A673 (cell line): ENCODE measurements at regions not wholly inside any gene's neighbourhood (a gene's known extent, or its start where the extent isn't known, plus 50 kb on each side); places are given as distances from the start of the nearest gene placed in this dataset.

Experiments
- BruUV-seq: library from RNA; stranded (reverse); fragments of 400-500 nt; replicated peaks from 2 replicates; lab custom pipeline; 2021; lab: Mats Ljungman, UMichigan
- CTCF ChIA-PET: fragments of 300-600 bp; sonication (Branson Sonifier 250); formaldehyde crosslinking; loops from one replicate; lab custom pipeline; 2022; ENCODE audit warnings: antibody characterized with exemption; lab: Charles Lee
- POLR2A ChIA-PET: fragments of 300-600 bp; sonication (Branson Sonifier 250); formaldehyde crosslinking; loops from one replicate; lab custom pipeline; 2022; ENCODE audit warnings: antibody characterized with exemption; ENCODE audit not compliant: low non-redundant PET; lab: Charles Lee
- DNase-seq: peaks from one replicate; pipeline ENCODE4 v3.0.0-alpha.2; 2015; ENCODE audit warnings: low spot score
- H3K27ac ChIP-seq: fragments of 200-600 bp; sonication (generic); 2 replicates; pipeline ENCODE4 v1.5.1; 2016; ENCODE audit warnings: mixed run types, low read depth, mild to moderate bottlenecking, mixed read lengths, antibody characterized with exemption, low read length; ENCODE audit not compliant: poor library complexity, severe bottlenecking
- H3K27me3 ChIP-seq: fragments of 200-600 bp; sonication (generic); replicated peaks from 2 replicates; pipeline ENCODE4 v1.6.1; 2017; ENCODE audit warnings: mixed run types, low read depth, mild to moderate bottlenecking, mixed read lengths, antibody characterized with exemption, low read length; ENCODE audit not compliant: insufficient read depth, poor library complexity
- H3K36me3 ChIP-seq: fragments of 200-600 bp; sonication (generic); 2 replicates; pipeline ENCODE4 v1.6.1; 2016; ENCODE audit warnings: mixed run types, mild to moderate bottlenecking, mixed read lengths, antibody characterized with exemption, low read length; ENCODE audit not compliant: insufficient read depth, poor library complexity, severe bottlenecking
- H3K4me1 ChIP-seq: fragments of 200-600 bp; sonication (generic); 2 replicates; pipeline ENCODE4 v1.6.1; 2017; ENCODE audit warnings: mixed run types, mild to moderate bottlenecking, mixed read lengths, antibody characterized with exemption, low read length; ENCODE audit not compliant: insufficient read depth, poor library complexity, severe bottlenecking
- H3K4me3 ChIP-seq: fragments of 200-600 bp; sonication (generic); 2 replicates; pipeline ENCODE4 v1.5.1; 2016; ENCODE audit warnings: low read depth, mixed run types, mild to moderate bottlenecking, mixed read lengths, low read length; ENCODE audit not compliant: poor library complexity, severe bottlenecking
- H3K9me3 ChIP-seq: fragments of 200-600 bp; sonication (generic); 2 replicates; pipeline ENCODE4 v1.6.1; 2016; ENCODE audit warnings: mixed run types, low read depth, mild to moderate bottlenecking, mixed read lengths, antibody characterized with exemption, low read length; ENCODE audit not compliant: poor library complexity, severe bottlenecking
- EZH2 ChIP-seq: fragments of 200-600 bp; sonication (generic); IDR thresholded peaks from 2 replicates; pipeline ENCODE4 v1.6.1; 2017; ENCODE audit warnings: borderline replicate concordance, low read depth, mild to moderate bottlenecking, mixed read lengths, antibody characterized with exemption, low read length; ENCODE audit not compliant: poor library complexity, severe bottlenecking
- intact Hi-C: fragments of 100-400 bp; cut with micrococcal nuclease; formaldehyde crosslinking; loops from one replicate; pipeline ENCODE4 v1.10.0; 2022; ENCODE audit not compliant: unreplicated experiment
- TF ChIP-seq, protein P1 (sequence below): fragments of 300-800, 200-600 bp; sonication (generic); conservative IDR thresholded peaks from 2 replicates; pipeline ENCODE4 v1.5.1; 2017; ENCODE audit warnings: low read depth, mild to moderate bottlenecking, antibody characterized with exemption, low read length, moderate library complexity, mixed read lengths

DNA sequence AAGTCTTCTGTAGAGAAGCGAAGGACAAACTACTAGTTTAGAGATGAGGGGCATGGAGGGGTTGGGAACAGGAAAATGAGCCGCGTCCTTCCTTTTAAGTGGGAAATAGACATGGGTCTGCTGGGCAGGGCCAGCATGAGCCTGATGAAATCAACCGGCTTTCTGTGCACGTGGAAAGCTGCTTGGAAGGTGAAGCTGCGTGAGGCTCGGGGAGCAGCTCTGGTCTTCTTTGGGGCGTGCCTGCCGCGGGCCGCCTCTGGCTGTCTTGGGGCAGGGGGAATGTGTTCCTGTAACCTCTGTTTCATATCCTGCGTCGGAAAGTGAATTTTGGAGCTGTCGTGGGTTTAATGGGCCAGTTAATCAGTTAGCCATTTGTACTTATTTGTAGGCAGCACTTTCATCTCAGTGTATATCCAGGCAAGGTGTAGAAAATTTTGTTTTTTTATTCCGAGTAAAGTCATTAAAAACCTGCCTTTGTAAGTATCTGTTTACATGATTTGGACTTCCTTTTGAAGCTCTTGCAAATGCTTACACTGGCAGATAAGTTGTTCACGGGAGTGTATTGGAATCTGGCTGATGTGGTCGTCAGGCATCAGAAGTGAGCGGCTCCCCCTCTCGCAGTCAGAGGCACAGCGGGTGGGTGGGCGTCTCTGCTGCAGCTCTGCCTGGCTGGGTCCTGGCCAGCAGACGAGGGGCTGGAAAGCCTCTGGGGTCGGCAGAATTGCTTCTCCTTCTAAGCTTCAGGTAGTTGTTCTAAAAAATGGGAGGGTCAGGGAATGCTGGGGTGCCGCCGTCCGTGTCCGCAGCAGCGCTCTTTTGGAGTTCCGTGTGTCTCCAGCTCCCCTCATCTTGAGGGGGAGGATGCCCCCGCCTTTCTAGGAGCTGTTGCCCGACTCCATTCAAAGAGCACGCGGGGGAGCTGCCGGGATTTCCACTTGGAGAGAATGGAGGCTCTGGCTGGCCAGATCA, 70.5 kb upstream of the HGFAC start:
- peak; percentile 41 for DNase-seq
- BruUV-seq, result no TSS peak
- no peaks in the 10 kb centered on the region for H3K9me3 ChIP-seq
- ChIA-PET POLR2A (interaction anchor here (0.6 kb wide), 2 partner anchors 1204 to 1649 kb away, joined by 3 to 4 read pairs; no protein-coding TSS in a partner anchor), CTCF (interaction anchor here (1.4 kb wide), 1 partner anchor 72 kb away, joined by 3 read pairs; no protein-coding TSS in a partner anchor)
- no peaks in the 10 kb centered on the region for H3K27me3 ChIP-seq
- TF ChIP-seq, protein P1, sequence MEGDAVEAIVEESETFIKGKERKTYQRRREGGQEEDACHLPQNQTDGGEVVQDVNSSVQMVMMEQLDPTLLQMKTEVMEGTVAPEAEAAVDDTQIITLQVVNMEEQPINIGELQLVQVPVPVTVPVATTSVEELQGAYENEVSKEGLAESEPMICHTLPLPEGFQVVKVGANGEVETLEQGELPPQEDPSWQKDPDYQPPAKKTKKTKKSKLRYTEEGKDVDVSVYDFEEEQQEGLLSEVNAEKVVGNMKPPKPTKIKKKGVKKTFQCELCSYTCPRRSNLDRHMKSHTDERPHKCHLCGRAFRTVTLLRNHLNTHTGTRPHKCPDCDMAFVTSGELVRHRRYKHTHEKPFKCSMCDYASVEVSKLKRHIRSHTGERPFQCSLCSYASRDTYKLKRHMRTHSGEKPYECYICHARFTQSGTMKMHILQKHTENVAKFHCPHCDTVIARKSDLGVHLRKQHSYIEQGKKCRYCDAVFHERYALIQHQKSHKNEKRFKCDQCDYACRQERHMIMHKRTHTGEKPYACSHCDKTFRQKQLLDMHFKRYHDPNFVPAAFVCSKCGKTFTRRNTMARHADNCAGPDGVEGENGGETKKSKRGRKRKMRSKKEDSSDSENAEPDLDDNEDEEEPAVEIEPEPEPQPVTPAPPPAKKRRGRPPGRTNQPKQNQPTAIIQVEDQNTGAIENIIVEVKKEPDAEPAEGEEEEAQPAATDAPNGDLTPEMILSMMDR, result no peak
- TF ChIP-seq EZH2, result no peak
- no peak overlapping the region for H3K27ac ChIP-seq
- peak overlapping the region; percentile 33 for H3K4me3 ChIP-seq
- H3K36me3 ChIP-seq, result peaks cover 5% of the 10 kb centered on the region
- intact Hi-C loops, result no loop called here
- peaks cover 40% of the 10 kb centered on the region for H3K4me1 ChIP-seq

- ChIA-PET CTCF (no interaction called here), POLR2A (interaction anchor here (0.6 kb wide), 1 partner anchor 1651 kb away, joined by 4 read pairs; no protein-coding TSS in a partner anchor)
- DNase-seq, result no peak
- BruUV-seq, result no TSS peak
- Histone ChIP-seq H3K27me3 (no peaks in the 10 kb centered on the region), H3K36me3 (peaks cover 5% of the 10 kb centered on the region), H3K27ac (no peak overlapping the region), H3K9me3 (no peaks in the 10 kb centered on the region), H3K4me3 (no peak overlapping the region), H3K4me1 (peaks cover 40% of the 10 kb centered on the region)
- TF ChIP-seq, protein P1, result no peak
- no peak for TF ChIP-seq EZH2
- intact Hi-C loops, result no loop called here
Observed at GRCh38 chr4:3372264-3372932, 69.4 kb upstream of the HGFAC start.

- ChIA-PET CTCF (no interaction called here), POLR2A (no interaction called here)
- TF ChIP-seq, protein P1, result no peak
- no peak for TF ChIP-seq EZH2
- peaks cover under 1% of the 10 kb centered on the region for H3K9me3 ChIP-seq
- H3K27me3 ChIP-seq, result no peaks in the 10 kb centered on the region
- H3K4me3 ChIP-seq, result no peak overlapping the region
- H3K4me1 ChIP-seq, result peaks cover 36% of the 10 kb centered on the region
- no TSS peak for BruUV-seq
- intact Hi-C loops, result no loop called here
- DNase-seq, result no peak
- H3K36me3 ChIP-seq, result peaks cover 5% of the 10 kb centered on the region
- H3K27ac ChIP-seq, result no peak overlapping the region
Observed at GRCh38 chr4:3372933-3373465, 68.8 kb upstream of the HGFAC start.
